Nephron progenitor cell (in vitro differentiated cells): ENCODE measurements at regions not wholly inside any gene's neighbourhood (a gene's known extent, or its start where the extent isn't known, plus 50 kb on each side); places are given as distances from the start of the nearest gene placed in this dataset.

ENCODE experiments used
- DNase-seq: peaks from one replicate; pipeline ENCODE4 v3.0.0; 2021
- H3K27ac Mint-ChIP-seq: 2 replicates; pipeline ENCODE4 v1.8.0; 2021; ENCODE audit warnings: mild to moderate bottlenecking, moderate library complexity, mixed read lengths
- H3K27me3 Mint-ChIP-seq: 2 replicates; pipeline ENCODE4 v1.8.0; 2021; ENCODE audit warnings: mild to moderate bottlenecking, low read depth, mixed read lengths; ENCODE audit not compliant: poor library complexity
- H3K36me3 Mint-ChIP-seq: 2 replicates; pipeline ENCODE4 v1.8.0; 2021; ENCODE audit warnings: low read depth, mixed read lengths
- H3K4me1 Mint-ChIP-seq: 2 replicates; pipeline ENCODE4 v1.8.0; 2021; ENCODE audit warnings: mixed read lengths
- H3K4me3 Mint-ChIP-seq: 2 replicates; pipeline ENCODE4 v1.8.0; 2021; ENCODE audit warnings: mild to moderate bottlenecking, moderate library complexity, mixed read lengths
- H3K9me3 Mint-ChIP-seq: 2 replicates; pipeline ENCODE4 v1.8.0; 2021; ENCODE audit warnings: mild to moderate bottlenecking, moderate library complexity, mixed read lengths
- TF ChIP-seq, protein P1 (sequence below): fragments of 200-600 bp; sonication (generic); IDR thresholded peaks from 2 replicates; pipeline ENCODE4 v1.5.0; 2021; ENCODE audit warnings: antibody characterized with exemption

- Mint-ChIP-seq H3K27me3 (no peaks in the 10 kb centered on the region), H3K4me3 (no peak overlapping the region), H3K4me1 (no peaks in the 10 kb centered on the region), H3K36me3 (no peaks in the 10 kb centered on the region), H3K27ac (no peak overlapping the region), H3K9me3 (peaks cover 22% of the 10 kb centered on the region)
- DNase-seq: no peak
- TF ChIP-seq, protein P1, sequence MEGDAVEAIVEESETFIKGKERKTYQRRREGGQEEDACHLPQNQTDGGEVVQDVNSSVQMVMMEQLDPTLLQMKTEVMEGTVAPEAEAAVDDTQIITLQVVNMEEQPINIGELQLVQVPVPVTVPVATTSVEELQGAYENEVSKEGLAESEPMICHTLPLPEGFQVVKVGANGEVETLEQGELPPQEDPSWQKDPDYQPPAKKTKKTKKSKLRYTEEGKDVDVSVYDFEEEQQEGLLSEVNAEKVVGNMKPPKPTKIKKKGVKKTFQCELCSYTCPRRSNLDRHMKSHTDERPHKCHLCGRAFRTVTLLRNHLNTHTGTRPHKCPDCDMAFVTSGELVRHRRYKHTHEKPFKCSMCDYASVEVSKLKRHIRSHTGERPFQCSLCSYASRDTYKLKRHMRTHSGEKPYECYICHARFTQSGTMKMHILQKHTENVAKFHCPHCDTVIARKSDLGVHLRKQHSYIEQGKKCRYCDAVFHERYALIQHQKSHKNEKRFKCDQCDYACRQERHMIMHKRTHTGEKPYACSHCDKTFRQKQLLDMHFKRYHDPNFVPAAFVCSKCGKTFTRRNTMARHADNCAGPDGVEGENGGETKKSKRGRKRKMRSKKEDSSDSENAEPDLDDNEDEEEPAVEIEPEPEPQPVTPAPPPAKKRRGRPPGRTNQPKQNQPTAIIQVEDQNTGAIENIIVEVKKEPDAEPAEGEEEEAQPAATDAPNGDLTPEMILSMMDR: no peak
Measured at GRCh38 chr11:109209572-109209971, 212.4 kb upstream of the C11orf87 start.

DNA sequence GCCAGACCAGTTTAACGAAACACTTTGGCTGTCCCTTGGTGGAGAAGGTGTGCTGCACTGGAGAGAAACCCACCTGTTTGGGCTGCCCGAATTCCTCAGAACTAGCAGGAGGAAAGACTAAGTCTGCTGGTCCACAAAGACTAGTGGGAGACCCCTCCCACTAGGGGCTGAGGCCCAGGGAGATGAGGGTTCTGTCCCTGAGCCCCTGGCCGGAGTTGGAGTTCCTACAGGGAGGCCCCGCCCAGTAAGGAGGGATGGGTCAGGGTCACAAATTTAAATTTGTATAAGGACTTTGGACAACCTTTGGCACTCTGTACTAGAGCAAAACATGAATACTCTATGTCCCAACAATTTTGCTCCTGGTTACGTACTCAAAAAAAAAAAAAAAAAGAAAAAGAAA lies 200.8 kb upstream of the C11orf87 start:
- TF ChIP-seq, protein P1: no peak

DNA sequence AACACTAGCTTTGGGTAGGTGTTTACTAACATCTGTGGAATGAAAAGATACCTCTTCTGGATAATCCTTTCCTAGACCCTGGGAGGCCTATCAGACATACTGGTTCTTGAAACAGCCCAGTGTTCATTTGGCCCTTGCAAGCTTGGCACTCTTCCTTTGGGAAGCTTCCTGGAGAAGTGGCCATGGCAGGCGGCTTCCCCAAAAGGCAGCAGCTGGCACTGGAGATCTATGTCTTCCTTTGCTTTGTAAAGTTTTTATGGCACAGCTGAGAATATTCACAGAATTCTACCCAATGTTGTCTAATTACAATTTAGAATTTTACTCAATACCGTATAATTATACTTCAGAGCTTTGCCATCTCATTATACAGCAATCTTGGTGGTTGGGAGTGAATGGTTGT lies 199.2 kb upstream of the C11orf87 start:
- Mint-ChIP-seq H3K27ac (no peak overlapping the region), H3K36me3 (no peaks in the 10 kb centered on the region), H3K27me3 (no peaks in the 10 kb centered on the region), H3K9me3 (peaks cover 27% of the 10 kb centered on the region), H3K4me1 (no peaks in the 10 kb centered on the region), H3K4me3 (no peak overlapping the region)
- DNase-seq: no peak
- TF ChIP-seq, protein P1: no peak

More for the DNA sequence above, 200.8 kb upstream of the C11orf87 start:
- no peaks in the 10 kb centered on the region for H3K4me1 Mint-ChIP-seq
- no peaks in the 10 kb centered on the region for H3K27me3 Mint-ChIP-seq
- peaks cover 43% of the 10 kb centered on the region for H3K9me3 Mint-ChIP-seq
- H3K36me3 Mint-ChIP-seq: no peaks in the 10 kb centered on the region
- H3K27ac Mint-ChIP-seq: no peak overlapping the region
- no peak for DNase-seq
- H3K4me3 Mint-ChIP-seq: no peak overlapping the region

DNA sequence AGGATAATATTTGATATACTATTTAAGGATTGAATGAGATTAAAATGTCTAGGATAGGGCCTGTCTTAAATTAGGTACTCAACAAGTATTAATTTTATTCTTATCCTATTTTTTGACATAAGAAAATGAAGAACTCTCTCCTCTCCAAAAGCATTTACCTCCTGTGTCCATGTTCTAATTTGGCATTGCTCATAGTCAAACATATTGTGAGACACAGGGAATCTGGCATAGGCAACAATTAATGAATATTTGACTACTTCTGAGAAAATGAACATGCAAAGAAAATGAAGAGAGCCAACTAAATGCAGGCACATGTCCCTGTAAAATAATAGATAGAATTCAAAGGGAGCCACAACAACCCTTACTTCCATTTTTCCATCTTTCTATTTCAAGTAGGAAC lies 198.5 kb upstream of the C11orf87 start:
- TF ChIP-seq, protein P1: no peak

DNA sequence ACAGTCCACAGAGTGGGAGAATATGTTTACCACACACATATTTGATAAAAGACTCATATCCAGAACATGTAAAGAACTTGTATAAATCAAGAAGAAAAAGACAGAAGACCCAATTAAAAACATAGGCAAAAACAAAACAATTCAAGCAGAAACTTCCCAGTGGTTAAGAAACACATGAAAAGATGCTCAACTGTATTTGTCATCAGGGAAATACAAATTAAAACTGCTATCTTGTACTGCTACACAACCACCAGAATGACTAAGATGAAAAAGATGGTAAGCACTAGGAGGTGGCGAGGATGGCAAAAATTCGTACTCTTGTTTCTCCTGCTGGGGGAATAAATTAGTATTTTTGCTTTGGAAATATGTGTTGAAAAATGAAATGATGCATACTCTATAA lies 192.3 kb upstream of the C11orf87 start:
- Mint-ChIP-seq H3K4me3 (no peak overlapping the region), H3K36me3 (no peaks in the 10 kb centered on the region), H3K27ac (no peak overlapping the region), H3K9me3 (no peaks in the 10 kb centered on the region), H3K27me3 (no peaks in the 10 kb centered on the region), H3K4me1 (no peaks in the 10 kb centered on the region)
- TF ChIP-seq, protein P1: no peak
- no peak for DNase-seq

More for the DNA sequence above, 198.5 kb upstream of the C11orf87 start:
- no peaks in the 10 kb centered on the region for H3K4me1 Mint-ChIP-seq
- no peaks in the 10 kb centered on the region for H3K27me3 Mint-ChIP-seq
- peaks cover 21% of the 10 kb centered on the region for H3K9me3 Mint-ChIP-seq
- no peaks in the 10 kb centered on the region for H3K36me3 Mint-ChIP-seq
- no peak overlapping the region for H3K4me3 Mint-ChIP-seq
- no peak overlapping the region for H3K27ac Mint-ChIP-seq
- DNase-seq: no peak

DNA sequence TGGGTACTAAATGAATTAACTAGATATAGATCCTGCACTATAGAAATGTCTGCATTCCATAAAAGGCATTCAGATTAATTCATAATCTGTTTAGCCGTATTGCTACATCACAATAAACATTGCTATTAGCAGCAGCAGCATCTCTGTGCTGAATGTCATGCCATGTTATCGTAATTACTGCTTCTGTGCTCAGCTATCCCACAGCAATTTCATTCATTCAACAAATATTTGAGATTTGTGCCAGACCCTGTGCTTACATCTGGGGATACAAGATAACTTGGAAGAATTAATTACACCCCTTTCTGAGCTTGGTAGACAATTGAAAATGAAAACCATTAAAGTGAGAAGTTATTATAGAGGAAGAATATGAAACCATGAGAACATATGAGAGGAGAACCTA lies 185.8 kb upstream of the C11orf87 start:
- DNase-seq: no peak
- H3K4me3 Mint-ChIP-seq: no peak overlapping the region
- H3K36me3 Mint-ChIP-seq: no peaks in the 10 kb centered on the region
- H3K27ac Mint-ChIP-seq: no peak overlapping the region
- no peaks in the 10 kb centered on the region for H3K9me3 Mint-ChIP-seq
- H3K27me3 Mint-ChIP-seq: peaks cover 4% of the 10 kb centered on the region
- TF ChIP-seq, protein P1: no peak
- no peaks in the 10 kb centered on the region for H3K4me1 Mint-ChIP-seq
